ENCODE measurements at regions not wholly inside any gene's neighbourhood (a gene's known extent, or its start where the extent isn't known, plus 50 kb on each side); places are given as distances from the start of the nearest gene placed in this dataset.

- no peaks in the 10 kb centered on the region for H3K36me3 ChIP-seq (ENCODE audit: control insufficient read depth, low read length)
- TF ChIP-seq CTCF (IDR thresholded peaks at IDR 0.05; ENCODE audit: low read depth, low read length, poor library complexity, severe bottlenecking), result no peak
- no peak for TF ChIP-seq EZH2phosphoT487 (IDR thresholded peaks at IDR 0.05; ENCODE audit: borderline replicate concordance, low read length)
- H3K27ac ChIP-seq (ENCODE audit: low read depth, low read length), result no peak overlapping the region
- H3K9me3 ChIP-seq (ENCODE audit: control insufficient read depth, insufficient read depth, low read length), result no peaks in the 10 kb centered on the region
- H3K9me2 ChIP-seq (replicated peaks; ENCODE audit: control insufficient read depth, low read length), result no peaks in the 10 kb centered on the region
- H3F3A ChIP-seq (ENCODE audit: control insufficient read depth, insufficient read depth), result no peaks in the 10 kb centered on the region
- H3K4me1 ChIP-seq (ENCODE audit: control insufficient read depth, low read length), result no peaks in the 10 kb centered on the region
- H3K27me3 ChIP-seq (ENCODE audit: control insufficient read depth, low read length), result no peaks in the 10 kb centered on the region
- H3K4me2 ChIP-seq (ENCODE audit: low read length), result no peak overlapping the region
- H4K20me1 ChIP-seq (ENCODE audit: control insufficient read depth, insufficient read depth, low read depth, low read length), result no peaks in the 10 kb centered on the region
- H3K4me3 ChIP-seq (ENCODE audit: low read length), result no peak overlapping the region
- no peaks in the 10 kb centered on the region for H3K79me2 ChIP-seq (ENCODE audit: control insufficient read depth, low read length)
These were observed 262.6 kb downstream of the EN1 start for GRCh38 chr2:118584877-118585276.

GRCh38 chr2:118584062-118584749, 263.2 kb downstream of the EN1 start:
- Histone ChIP-seq H3F3A (ENCODE audit: control insufficient read depth, insufficient read depth) (no peaks in the 10 kb centered on the region), H3K9me2 (replicated peaks; ENCODE audit: control insufficient read depth, low read length) (no peaks in the 10 kb centered on the region), H3K36me3 (ENCODE audit: control insufficient read depth, low read length) (no peaks in the 10 kb centered on the region), H4K20me1 (ENCODE audit: control insufficient read depth, insufficient read depth, low read depth, low read length) (no peaks in the 10 kb centered on the region), H3K4me3 (ENCODE audit: low read length) (no peak overlapping the region), H3K79me2 (ENCODE audit: control insufficient read depth, low read length) (no peaks in the 10 kb centered on the region), H3K27me3 (ENCODE audit: control insufficient read depth, low read length) (no peaks in the 10 kb centered on the region), H3K27ac (ENCODE audit: low read depth, low read length) (no peak overlapping the region), H3K4me1 (ENCODE audit: control insufficient read depth, low read length) (no peaks in the 10 kb centered on the region), H3K9me3 (ENCODE audit: control insufficient read depth, insufficient read depth, low read length) (no peaks in the 10 kb centered on the region), H3K4me2 (ENCODE audit: low read length) (no peak overlapping the region)
- TF ChIP-seq EZH2phosphoT487 (IDR thresholded peaks at IDR 0.05; ENCODE audit: borderline replicate concordance, low read length), result no peak
- no peak for TF ChIP-seq CTCF (IDR thresholded peaks at IDR 0.05; ENCODE audit: low read depth, low read length, poor library complexity, severe bottlenecking)

GRCh38 chr2:118582058-118582457, 265.4 kb downstream of the EN1 start:
- Histone ChIP-seq H3K9me2 (replicated peaks; ENCODE audit: control insufficient read depth, low read length) (no peaks in the 10 kb centered on the region), H4K20me1 (ENCODE audit: control insufficient read depth, insufficient read depth, low read depth, low read length) (no peaks in the 10 kb centered on the region), H3K4me2 (ENCODE audit: low read length) (no peak overlapping the region), H3K36me3 (ENCODE audit: control insufficient read depth, low read length) (no peaks in the 10 kb centered on the region), H3F3A (ENCODE audit: control insufficient read depth, insufficient read depth) (no peaks in the 10 kb centered on the region), H3K79me2 (ENCODE audit: control insufficient read depth, low read length) (no peaks in the 10 kb centered on the region), H3K9me3 (ENCODE audit: control insufficient read depth, insufficient read depth, low read length) (no peaks in the 10 kb centered on the region), H3K4me1 (ENCODE audit: control insufficient read depth, low read length) (no peaks in the 10 kb centered on the region), H3K27ac (ENCODE audit: low read depth, low read length) (no peak overlapping the region), H3K4me3 (ENCODE audit: low read length) (no peak overlapping the region), H3K27me3 (ENCODE audit: control insufficient read depth, low read length) (no peaks in the 10 kb centered on the region)
- TF ChIP-seq EZH2phosphoT487 (IDR thresholded peaks at IDR 0.05; ENCODE audit: borderline replicate concordance, low read length) (no peak), CTCF (IDR thresholded peaks at IDR 0.05; ENCODE audit: low read depth, low read length, poor library complexity, severe bottlenecking) (no peak)

Measured in DOHH2 (cell line).